ENCODE measurements at regions not wholly inside any gene's neighbourhood (a gene's known extent, or its start where the extent isn't known, plus 50 kb on each side); places are given as distances from the start of the nearest gene placed in this dataset.

- Histone ChIP-seq H3K36me3 (ENCODE audit: low read depth) (no peaks in the 10 kb centered on the region), H3K9me3 (peaks cover 6% of the 10 kb centered on the region), H3K4me1 (ENCODE audit: low read depth) (no peaks in the 10 kb centered on the region), H3K4me3 (no peak overlapping the region)
- intact Hi-C loops (cut with DNase I, micrococcal nuclease): no loop called here
- DNase-seq (no peak), ATAC-seq (no peak)
- TF ChIP-seq, protein P1, sequence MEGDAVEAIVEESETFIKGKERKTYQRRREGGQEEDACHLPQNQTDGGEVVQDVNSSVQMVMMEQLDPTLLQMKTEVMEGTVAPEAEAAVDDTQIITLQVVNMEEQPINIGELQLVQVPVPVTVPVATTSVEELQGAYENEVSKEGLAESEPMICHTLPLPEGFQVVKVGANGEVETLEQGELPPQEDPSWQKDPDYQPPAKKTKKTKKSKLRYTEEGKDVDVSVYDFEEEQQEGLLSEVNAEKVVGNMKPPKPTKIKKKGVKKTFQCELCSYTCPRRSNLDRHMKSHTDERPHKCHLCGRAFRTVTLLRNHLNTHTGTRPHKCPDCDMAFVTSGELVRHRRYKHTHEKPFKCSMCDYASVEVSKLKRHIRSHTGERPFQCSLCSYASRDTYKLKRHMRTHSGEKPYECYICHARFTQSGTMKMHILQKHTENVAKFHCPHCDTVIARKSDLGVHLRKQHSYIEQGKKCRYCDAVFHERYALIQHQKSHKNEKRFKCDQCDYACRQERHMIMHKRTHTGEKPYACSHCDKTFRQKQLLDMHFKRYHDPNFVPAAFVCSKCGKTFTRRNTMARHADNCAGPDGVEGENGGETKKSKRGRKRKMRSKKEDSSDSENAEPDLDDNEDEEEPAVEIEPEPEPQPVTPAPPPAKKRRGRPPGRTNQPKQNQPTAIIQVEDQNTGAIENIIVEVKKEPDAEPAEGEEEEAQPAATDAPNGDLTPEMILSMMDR (IDR thresholded peaks at IDR 0.05): no peak
Measured at GRCh38 chr4:60296386-60296785, 903.7 kb upstream of the ADGRL3 start.

DNA sequence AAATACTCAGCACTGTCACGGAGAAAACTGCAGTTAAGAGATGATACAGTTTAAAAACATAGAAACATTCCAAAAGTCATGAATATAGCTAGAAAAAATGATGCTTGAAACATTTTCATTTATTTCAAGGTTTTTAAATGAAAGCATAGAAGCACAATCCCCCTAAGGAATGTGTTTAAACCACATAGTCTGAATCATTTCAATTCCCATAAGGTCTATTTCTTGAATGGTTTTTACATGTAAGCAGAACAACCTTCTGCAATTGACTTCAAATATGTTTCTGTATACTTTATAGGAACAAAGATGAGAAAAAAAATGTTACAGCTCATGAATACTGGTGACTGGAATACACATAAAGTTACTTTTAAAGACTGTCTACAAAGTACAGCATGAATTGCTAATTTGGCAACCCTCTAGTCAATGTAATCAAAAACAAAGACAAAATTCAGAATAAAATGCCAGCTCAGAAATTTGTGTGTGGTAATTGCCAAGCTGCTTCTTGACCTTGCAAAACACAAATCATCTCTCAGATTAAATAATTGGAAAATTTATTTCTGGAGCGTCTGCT is 886.4 kb upstream of the ADGRL3 start:
- TF ChIP-seq, protein P1 (IDR thresholded peaks at IDR 0.05): no peak
- DNase-seq: no peak
- Histone ChIP-seq H3K9me3 (peaks cover 10% of the 10 kb centered on the region), H3K4me3 (no peak overlapping the region), H3K36me3 (ENCODE audit: low read depth) (no peaks in the 10 kb centered on the region), H3K4me1 (ENCODE audit: low read depth) (no peaks in the 10 kb centered on the region)
- ATAC-seq: no peak
- intact Hi-C loops (cut with DNase I, micrococcal nuclease): no loop called here

- TF ChIP-seq, protein P1 (IDR thresholded peaks at IDR 0.05): no peak
- H3K36me3 ChIP-seq (ENCODE audit: low read depth): no peaks in the 10 kb centered on the region
- ATAC-seq: no peak
- intact Hi-C loops (cut with DNase I, micrococcal nuclease): no loop called here
- H3K4me3 ChIP-seq: no peak overlapping the region
- DNase-seq: no peak
- no peaks in the 10 kb centered on the region for H3K4me1 ChIP-seq (ENCODE audit: low read depth)
- peaks cover 12% of the 10 kb centered on the region for H3K9me3 ChIP-seq
Measured at GRCh38 chr4:60314416-60314815, 885.7 kb upstream of the ADGRL3 start.

DNA sequence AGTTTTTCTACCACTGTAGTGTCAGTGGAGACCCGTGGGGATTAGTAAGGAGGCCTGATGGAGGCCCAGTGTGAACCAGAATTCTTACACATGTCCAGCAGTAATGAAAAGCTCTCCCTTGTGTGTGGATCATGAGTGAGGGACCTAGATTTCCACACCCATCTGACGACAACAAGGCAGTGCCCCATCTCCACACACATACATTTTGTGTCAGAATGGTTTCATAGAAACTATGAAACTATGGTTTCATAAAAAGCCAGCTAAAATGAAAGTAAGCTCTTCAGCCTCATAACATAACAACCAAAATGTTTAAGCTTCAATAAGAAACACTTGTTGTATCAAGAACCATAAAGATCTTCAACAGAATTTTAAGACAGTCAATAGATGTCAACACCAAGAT is 884.5 kb upstream of the ADGRL3 start:
- Histone ChIP-seq H3K4me1 (ENCODE audit: low read depth) (no peaks in the 10 kb centered on the region), H3K4me3 (no peak overlapping the region), H3K36me3 (ENCODE audit: low read depth) (no peaks in the 10 kb centered on the region), H3K9me3 (peaks cover 7% of the 10 kb centered on the region)
- no peak for DNase-seq
- intact Hi-C loops (cut with DNase I, micrococcal nuclease): no loop called here
- TF ChIP-seq, protein P1 (IDR thresholded peaks at IDR 0.05): no peak
- no peak for ATAC-seq

- TF ChIP-seq, protein P1 (IDR thresholded peaks at IDR 0.05): no peak
- intact Hi-C loops (cut with DNase I, micrococcal nuclease): no loop called here
Measured at GRCh38 chr4:60326735-60327134, 873.4 kb upstream of the ADGRL3 start.

GRCh38 chr4:60327651-60328050 is 872.5 kb upstream of the ADGRL3 start:
- H3K4me1 ChIP-seq (ENCODE audit: low read depth): no peaks in the 10 kb centered on the region
- no peaks in the 10 kb centered on the region for H3K9me3 ChIP-seq
- no peaks in the 10 kb centered on the region for H3K36me3 ChIP-seq (ENCODE audit: low read depth)
- H3K4me3 ChIP-seq: no peak overlapping the region
- no peak for DNase-seq
- intact Hi-C loops (cut with DNase I, micrococcal nuclease): no loop called here
- no peak for ATAC-seq
- TF ChIP-seq, protein P1 (IDR thresholded peaks at IDR 0.05): no peak

More at GRCh38 chr4:60326735-60327134, 873.4 kb upstream of the ADGRL3 start:
- no peaks in the 10 kb centered on the region for H3K36me3 ChIP-seq (ENCODE audit: low read depth)
- H3K4me1 ChIP-seq (ENCODE audit: low read depth): no peaks in the 10 kb centered on the region
- ATAC-seq: no peak
- DNase-seq: no peak
- peaks cover 3% of the 10 kb centered on the region for H3K9me3 ChIP-seq
- no peak overlapping the region for H3K4me3 ChIP-seq
